Cardiac fibroblast (primary cell): ENCODE measurements at regions not wholly inside any gene's neighbourhood (a gene's known extent, or its start where the extent isn't known, plus 50 kb on each side); places are given as distances from the start of the nearest gene placed in this dataset.
"Not testable (repeated sequence)": the region's sequence is repeated elsewhere in the genome, so short reads cannot be mapped to it uniquely, and the experiment has no call there.

Source experiments
- DNase-seq, 2 donors: peaks; one replicate each; pipeline versions ENCODE4 v3.0.0 to v3.0.0-alpha.2; 2010; ENCODE audit warnings: low read depth in 2 of 2
- H3K4me3 ChIP-seq, 2 donors: replicated peaks in 1 of 2; 1 replicate in 1 of 2; 2 replicates in 1 of 2; pipeline ENCODE4 v1.5.1; 2011; ENCODE audit warnings: low read depth in 2 of 2, low read length in 2 of 2, mild to moderate bottlenecking in 2 of 2, moderate library complexity in 1 of 2
- CTCF ChIP-seq: IDR thresholded peaks from one replicate; pipeline ENCODE4 v1.5.1; 2011; ENCODE audit warnings: low read depth, mild to moderate bottlenecking, low read length, inconsistent platforms

- DNase-seq = no peak
- TF ChIP-seq CTCF = no peak
- H3K4me3 ChIP-seq = no peak overlapping the region
Measured at GRCh38 chr13:65275838-65276630, 1954.1 kb downstream of the PCDH9 start.

DNA sequence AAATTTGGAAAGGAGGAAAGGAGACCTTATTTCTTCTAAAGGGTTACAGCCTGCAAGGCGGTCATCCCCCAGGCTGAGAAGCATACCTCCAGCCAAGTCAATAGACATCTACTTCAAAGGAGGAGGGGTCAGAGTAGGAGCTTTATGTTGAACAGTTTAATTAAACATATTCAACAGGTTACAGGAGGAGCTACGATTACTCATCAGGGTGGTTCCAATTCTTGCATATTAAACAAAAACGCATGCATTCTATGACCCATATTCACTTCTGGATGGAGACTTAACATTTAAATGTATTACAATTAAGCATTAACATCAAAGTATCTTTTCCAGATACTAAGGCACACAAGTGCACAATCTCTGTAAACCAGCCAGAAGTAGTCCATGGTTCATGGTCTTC, 1955.0 kb downstream of the PCDH9 start:
- DNase-seq = no peak
- TF ChIP-seq CTCF = no peak
- H3K4me3 ChIP-seq = no peak overlapping the region

GRCh38 chr13:65273811-65274420, 1956.2 kb downstream of the PCDH9 start:
- H3K4me3 ChIP-seq, DNase-seq: not testable (repeated sequence)

GRCh38 chr13:65268009-65268408, 1962.1 kb downstream of the PCDH9 start:
- DNase-seq = no peak
- TF ChIP-seq CTCF = no peak
- H3K4me3 ChIP-seq = no peak overlapping the region

- no peak for DNase-seq
- no peak for TF ChIP-seq CTCF
- no peak overlapping the region for H3K4me3 ChIP-seq
Measured at GRCh38 chr13:65265988-65266387, 1964.1 kb downstream of the PCDH9 start.

GRCh38 chr13:65264066-65264465, 1966.1 kb downstream of the PCDH9 start:
- no peak for TF ChIP-seq CTCF
- no peak overlapping the region for H3K4me3 ChIP-seq
- DNase-seq = no peak

DNA sequence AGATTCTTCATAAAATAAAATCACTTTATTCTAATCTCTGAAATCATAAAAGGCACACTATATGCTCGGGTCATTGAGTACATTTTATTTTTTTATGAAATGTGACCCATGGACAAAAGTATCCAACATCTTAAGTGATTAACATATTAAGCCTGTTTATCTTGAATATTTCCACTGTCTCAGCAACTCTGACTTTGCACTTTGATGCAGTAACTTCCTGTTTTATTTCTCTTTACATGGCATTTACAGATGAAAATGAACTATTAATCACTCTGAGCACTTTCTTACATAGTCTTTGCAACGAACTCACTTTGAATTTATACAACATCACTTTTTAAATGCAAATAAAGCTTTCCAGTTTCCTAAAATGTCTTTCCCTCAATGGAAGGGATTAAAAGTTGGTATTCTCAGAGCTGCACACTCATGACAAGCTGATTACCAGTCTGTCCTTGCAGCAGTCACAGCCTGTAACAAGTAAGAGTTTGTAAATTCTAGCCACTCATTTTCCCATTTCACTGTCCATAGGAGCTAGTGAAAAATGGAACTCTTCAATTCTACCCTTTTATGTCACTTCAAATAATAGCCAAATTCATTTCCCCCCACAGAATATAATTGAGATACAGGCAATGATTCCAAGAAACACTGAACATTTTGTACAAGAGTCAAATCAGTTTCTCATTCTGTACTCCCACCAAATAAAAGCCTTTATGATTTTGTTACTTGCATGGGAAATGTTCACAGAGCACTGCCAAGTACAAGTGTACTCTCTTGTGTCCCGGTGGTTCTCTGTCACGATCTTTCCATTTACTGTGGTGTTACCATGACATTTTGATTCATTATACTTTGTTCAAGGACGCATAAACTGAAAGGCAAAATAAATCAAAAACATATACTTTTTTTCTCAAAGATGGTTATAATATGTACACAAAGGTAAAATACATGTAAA, 1968.9 kb downstream of the PCDH9 start:
- DNase-seq = peak; percentile 5
- TF ChIP-seq CTCF = no peak
- H3K4me3 ChIP-seq = no peak overlapping the region
